Esophagus muscularis mucosa (tissue), 3 donors: ENCODE measurements at regions not wholly inside any gene's neighbourhood (a gene's known extent, or its start where the extent isn't known, plus 50 kb on each side); places are given as distances from the start of the nearest gene placed in this dataset.

ENCODE experiments used
- CTCF ChIP-seq, 3 experiments: fragments of 200-600 bp in 2 of 3; fragments of 450-650 bp in 1 of 3; sonication (generic) in 2 of 3; IDR thresholded peaks; one replicate each; pipeline ENCODE4 v1.5.1; 2017 to 2019; ENCODE audit warnings: antibody characterized with exemption in 3 of 3, mild to moderate bottlenecking in 2 of 3, moderate library complexity in 1 of 3
- POLR2A ChIP-seq: fragments of 450-650 bp; IDR thresholded peaks from one replicate; pipeline ENCODE4 v1.6.1; 2017; ENCODE audit warnings: antibody characterized with exemption, moderate library complexity, mild to moderate bottlenecking, low read depth
- POLR2AphosphoS5 ChIP-seq, 2 donors: sonication (generic); formaldehyde crosslinking; IDR thresholded peaks; one replicate each; pipeline ENCODE4 v1.6.1; 2017; ENCODE audit warnings: antibody characterized with exemption in 2 of 2

- TF ChIP-seq CTCF (IDR thresholded peaks at IDR 0.05) (no peak), POLR2AphosphoS5 (IDR thresholded peaks at IDR 0.05) (no peak), POLR2A (no peak)
Measured at GRCh38 chr14:77988970-77989369, 181.2 kb upstream of the NRXN3 start.
